HG02943 (cell line): ENCODE measurements at regions not wholly inside any gene's neighbourhood (a gene's known extent, or its start where the extent isn't known, plus 50 kb on each side); places are given as distances from the start of the nearest gene placed in this dataset.
A peak's percentile ranks its signal among the peaks of the same experiment; 100 is the strongest.

Experiments
- ATAC-seq: cut with Tn5 transposase; IDR thresholded peaks from one replicate; pipeline ENCODE4 v1.9.1; 2021; ENCODE audit warnings: mild to moderate bottlenecking, low read depth, moderate library complexity; ENCODE audit not compliant: unreplicated experiment

- ATAC-seq = no peak
These were observed 110.0 kb upstream of the SLC4A7 start for GRCh38 chr3:27594096-27594690.

GRCh38 chr3:27593173-27593572 is 109.0 kb upstream of the SLC4A7 start:
- no peak for ATAC-seq

GRCh38 chr3:27591312-27592210 is 107.4 kb upstream of the SLC4A7 start:
- peak; percentile 60 for ATAC-seq

GRCh38 chr3:27590437-27591298 is 106.5 kb upstream of the SLC4A7 start:
- ATAC-seq = no peak

- no peak for ATAC-seq
These were observed 105.6 kb upstream of the SLC4A7 start for GRCh38 chr3:27589795-27590194.

- no peak for ATAC-seq
These were observed 101.2 kb upstream of the SLC4A7 start for GRCh38 chr3:27585429-27585828.

GRCh38 chr3:27584874-27585273 is 100.7 kb upstream of the SLC4A7 start:
- no peak for ATAC-seq

- no peak for ATAC-seq
These were observed 97.7 kb upstream of the SLC4A7 start for GRCh38 chr3:27581852-27582251.

GRCh38 chr3:27578032-27578431 is 93.8 kb upstream of the SLC4A7 start:
- no peak for ATAC-seq

- no peak for ATAC-seq
These were observed 93.3 kb upstream of the SLC4A7 start for GRCh38 chr3:27577504-27577903.

GRCh38 chr3:27576171-27576570 is 92.0 kb upstream of the SLC4A7 start:
- no peak for ATAC-seq

- no peak for ATAC-seq
These were observed 91.3 kb upstream of the SLC4A7 start for GRCh38 chr3:27575499-27575898.

GRCh38 chr3:27574438-27574795 is 90.2 kb upstream of the SLC4A7 start:
- ATAC-seq = no peak

- no peak for ATAC-seq
These were observed 89.7 kb upstream of the SLC4A7 start for GRCh38 chr3:27573780-27574437.

GRCh38 chr3:27573138-27573537 is 89.0 kb upstream of the SLC4A7 start:
- no peak for ATAC-seq

- no peak for ATAC-seq
These were observed 87.2 kb upstream of the SLC4A7 start for GRCh38 chr3:27571345-27571744.

GRCh38 chr3:27570421-27571106 is 86.4 kb upstream of the SLC4A7 start:
- no peak for ATAC-seq

GRCh38 chr3:27568393-27568792 is 84.2 kb upstream of the SLC4A7 start:
- ATAC-seq = no peak

GRCh38 chr3:27567251-27567650 is 83.1 kb upstream of the SLC4A7 start:
- ATAC-seq = no peak

- no peak for ATAC-seq
These were observed 81.1 kb upstream of the SLC4A7 start for GRCh38 chr3:27565201-27565852.
